Activated CD4-positive, alpha-beta T cell treated with anti-CD3 and anti-CD28 coated beads, Interleukin-2, amount 10 ng/mL, durations not matched to agents 7 days and 5 days (primary cell): ENCODE measurements at regions not wholly inside any gene's neighbourhood (a gene's known extent, or its start where the extent isn't known, plus 50 kb on each side); places are given as distances from the start of the nearest gene placed in this dataset.

Experiments used
- CTCF ChIA-PET: fragments of 350-600 bp; sonication (Branson Sonifier 250); formaldehyde crosslinking; loops from one replicate; lab custom pipeline; 2021; ENCODE audit warnings: antibody characterized with exemption; lab: Charles Lee
- POLR2A ChIA-PET: fragments of 350-600 bp; sonication (Branson Sonifier 250); formaldehyde crosslinking; loops from one replicate; lab custom pipeline; 2021; ENCODE audit warnings: antibody characterized with exemption; lab: Charles Lee
- DNase-seq: peaks from one replicate; pipeline ENCODE4 v3.0.0-alpha.2; 2020
- H3K27ac Mint-ChIP-seq: one replicate; pipeline ENCODE4 v1.8.0; 2021; ENCODE audit warnings: mild to moderate bottlenecking, moderate library complexity, mixed read lengths
- H3K27me3 Mint-ChIP-seq: one replicate; pipeline ENCODE4 v1.8.0; 2021; ENCODE audit warnings: mixed read lengths
- H3K36me3 Mint-ChIP-seq: one replicate; pipeline ENCODE4 v1.8.0; 2021; ENCODE audit warnings: low read depth, mixed read lengths
- H3K4me1 Mint-ChIP-seq: one replicate; pipeline ENCODE4 v1.8.0; 2021; ENCODE audit warnings: mixed read lengths
- H3K4me3 Mint-ChIP-seq: one replicate; pipeline ENCODE4 v1.8.0; 2021; ENCODE audit warnings: mild to moderate bottlenecking, moderate library complexity, mixed read lengths
- H3K9me3 Mint-ChIP-seq: one replicate; pipeline ENCODE4 v1.8.0; 2021; ENCODE audit warnings: mixed read lengths

DNA sequence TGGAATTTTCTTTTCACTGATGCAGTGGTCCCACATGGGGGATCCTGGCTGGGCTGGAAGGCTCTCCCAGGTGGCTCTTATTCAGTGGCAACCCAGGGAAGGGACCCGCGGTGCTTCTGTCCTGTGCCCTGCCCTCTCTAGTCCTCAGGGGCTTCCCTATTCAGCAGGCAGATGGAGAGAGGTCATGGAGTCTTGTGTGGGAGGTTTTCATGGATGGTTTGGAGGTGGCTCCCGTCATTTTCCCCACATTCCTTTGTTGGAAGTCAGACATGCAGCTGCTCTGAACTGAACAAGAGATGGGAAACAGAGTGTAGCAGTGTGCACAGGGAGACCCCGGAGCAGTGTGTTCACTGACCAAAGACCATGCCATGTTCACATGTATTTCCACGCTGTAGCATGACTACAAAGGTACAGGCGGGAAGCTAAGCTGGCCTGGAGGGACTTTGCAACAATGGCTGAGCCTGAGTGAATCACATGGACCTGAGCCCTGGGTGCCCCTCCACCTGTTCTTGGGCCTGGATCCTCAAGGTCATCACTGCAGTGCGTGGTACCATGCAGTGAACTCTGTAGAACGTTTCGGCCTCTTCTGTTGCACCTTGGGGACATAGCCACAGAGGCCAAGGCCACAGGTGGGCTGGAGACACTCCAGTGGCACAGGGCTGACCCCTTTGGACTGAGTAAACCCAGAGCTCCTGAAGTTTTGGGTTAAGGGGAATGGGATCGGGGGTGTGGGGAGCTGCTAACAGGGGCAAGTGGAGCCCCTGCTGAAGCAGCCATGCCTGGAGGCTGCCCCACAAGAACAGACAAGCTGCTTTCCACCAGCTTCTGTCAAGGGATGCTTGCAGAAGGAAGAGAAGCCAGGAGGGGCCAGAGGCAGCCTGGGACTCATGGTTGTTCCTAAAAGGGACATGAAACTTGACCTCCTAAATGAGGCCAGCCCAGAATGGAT is 123.0 kb downstream of the ASB7 start:
- H3K27me3 Mint-ChIP-seq, result no peaks in the 10 kb centered on the region
- no peak overlapping the region for H3K4me3 Mint-ChIP-seq
- ChIA-PET CTCF (no interaction called here), POLR2A (no interaction called here)
- no peaks in the 10 kb centered on the region for H3K4me1 Mint-ChIP-seq
- no peak overlapping the region for H3K27ac Mint-ChIP-seq
- H3K9me3 Mint-ChIP-seq, result no peaks in the 10 kb centered on the region
- no peak for DNase-seq
- no peaks in the 10 kb centered on the region for H3K36me3 Mint-ChIP-seq

DNA sequence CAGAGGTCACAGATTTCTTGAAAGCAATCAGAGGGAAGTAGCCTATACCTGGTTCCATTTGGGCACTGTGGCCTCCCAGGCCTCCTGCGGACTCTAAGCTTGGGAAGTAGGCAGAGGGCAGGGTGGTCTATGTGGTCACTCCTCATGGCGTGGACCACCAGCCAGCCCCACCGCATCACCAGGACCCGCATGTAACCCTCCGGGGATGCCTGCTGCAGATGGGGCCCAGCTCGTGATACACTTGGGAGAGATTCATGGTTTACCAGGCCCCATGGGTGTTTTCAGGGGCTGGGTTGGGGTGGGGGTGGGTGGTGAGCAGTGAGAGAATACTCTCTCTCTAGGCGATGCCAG is 123.7 kb downstream of the ASB7 start:
- Mint-ChIP-seq H3K27ac (no peak overlapping the region), H3K36me3 (no peaks in the 10 kb centered on the region), H3K4me3 (no peak overlapping the region), H3K4me1 (no peaks in the 10 kb centered on the region), H3K9me3 (no peaks in the 10 kb centered on the region), H3K27me3 (no peaks in the 10 kb centered on the region)
- no peak for DNase-seq
- POLR2A ChIA-PET, result no interaction called here
- CTCF ChIA-PET, result no interaction called here

DNA sequence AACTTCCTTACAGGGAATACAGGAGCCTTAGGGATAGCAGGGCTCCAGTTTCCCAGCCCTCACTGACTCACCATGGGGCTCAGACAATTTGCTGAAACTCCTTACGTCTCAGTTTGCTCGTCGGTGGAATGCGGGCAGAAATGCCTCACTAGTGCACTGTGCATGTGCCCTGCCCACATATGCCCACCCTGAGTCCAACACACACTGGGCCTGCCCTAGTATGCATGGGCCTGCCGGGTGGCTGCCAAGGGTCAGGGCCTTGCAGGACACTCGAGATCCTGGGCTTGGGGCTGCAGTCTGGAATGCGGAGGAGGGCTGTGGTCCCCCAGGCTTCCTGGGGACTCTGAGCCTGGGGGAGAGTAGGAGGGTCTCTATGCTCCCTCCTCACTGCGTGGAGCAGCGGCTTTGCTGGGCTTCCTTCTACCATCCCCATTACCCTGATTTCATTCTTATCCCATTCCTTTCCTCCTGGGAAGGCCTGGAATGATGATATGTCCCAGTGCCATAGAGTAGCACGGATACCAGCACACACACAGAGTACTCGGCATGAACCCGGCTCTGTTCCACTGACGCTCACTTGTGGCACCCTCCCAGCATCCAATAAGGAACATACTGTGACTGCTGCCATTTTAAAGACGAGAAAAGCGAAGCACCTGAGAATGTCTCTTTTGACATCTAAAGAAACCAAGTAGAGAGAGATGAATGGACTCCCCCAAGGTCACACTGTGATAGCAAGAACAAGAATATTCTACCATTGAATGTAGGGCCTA is 124.2 kb downstream of the ASB7 start:
- H3K4me3 Mint-ChIP-seq, result no peak overlapping the region
- CTCF ChIA-PET, result no interaction called here
- DNase-seq, result no peak

DNA sequence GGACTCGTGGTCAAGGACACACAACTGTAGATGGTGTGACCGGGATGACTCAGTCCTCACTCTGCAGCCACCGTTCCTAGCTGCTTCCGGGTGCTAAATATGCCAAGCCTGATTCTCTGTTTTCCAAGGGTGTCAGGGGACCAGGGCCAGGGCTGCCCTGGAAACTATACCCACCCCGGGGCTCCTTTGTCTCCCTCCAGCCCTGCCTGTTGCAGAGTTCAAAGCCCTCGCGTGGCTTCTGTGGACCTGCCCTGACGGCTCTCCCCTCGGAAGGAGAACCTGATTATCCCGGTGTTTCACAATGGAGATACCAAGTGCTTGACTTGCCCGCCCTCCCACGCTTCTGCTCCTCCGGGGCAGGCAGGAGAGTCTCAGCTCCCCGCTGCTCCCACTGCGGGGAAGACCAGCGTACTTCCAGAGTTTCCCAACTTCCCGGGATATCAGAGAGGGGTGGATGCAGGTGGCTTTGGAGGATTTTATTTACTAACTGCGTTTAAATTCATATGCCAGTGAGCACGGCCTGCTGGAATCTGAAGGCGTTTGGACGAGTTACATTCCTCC is 125.0 kb downstream of the ASB7 start:
- no peaks in the 10 kb centered on the region for H3K36me3 Mint-ChIP-seq
- no peak overlapping the region for H3K4me3 Mint-ChIP-seq
- ChIA-PET POLR2A (no interaction called here), CTCF (no interaction called here)
- H3K27me3 Mint-ChIP-seq, result no peaks in the 10 kb centered on the region
- no peak overlapping the region for H3K27ac Mint-ChIP-seq
- H3K4me1 Mint-ChIP-seq, result no peaks in the 10 kb centered on the region
- DNase-seq, result no peak
- H3K9me3 Mint-ChIP-seq, result no peaks in the 10 kb centered on the region

More for the DNA sequence above, 124.2 kb downstream of the ASB7 start:
- H3K36me3 Mint-ChIP-seq, result no peaks in the 10 kb centered on the region
- no peak overlapping the region for H3K27ac Mint-ChIP-seq
- no peaks in the 10 kb centered on the region for H3K4me1 Mint-ChIP-seq
- H3K27me3 Mint-ChIP-seq, result no peaks in the 10 kb centered on the region
- no peaks in the 10 kb centered on the region for H3K9me3 Mint-ChIP-seq
- POLR2A ChIA-PET, result no interaction called here

DNA sequence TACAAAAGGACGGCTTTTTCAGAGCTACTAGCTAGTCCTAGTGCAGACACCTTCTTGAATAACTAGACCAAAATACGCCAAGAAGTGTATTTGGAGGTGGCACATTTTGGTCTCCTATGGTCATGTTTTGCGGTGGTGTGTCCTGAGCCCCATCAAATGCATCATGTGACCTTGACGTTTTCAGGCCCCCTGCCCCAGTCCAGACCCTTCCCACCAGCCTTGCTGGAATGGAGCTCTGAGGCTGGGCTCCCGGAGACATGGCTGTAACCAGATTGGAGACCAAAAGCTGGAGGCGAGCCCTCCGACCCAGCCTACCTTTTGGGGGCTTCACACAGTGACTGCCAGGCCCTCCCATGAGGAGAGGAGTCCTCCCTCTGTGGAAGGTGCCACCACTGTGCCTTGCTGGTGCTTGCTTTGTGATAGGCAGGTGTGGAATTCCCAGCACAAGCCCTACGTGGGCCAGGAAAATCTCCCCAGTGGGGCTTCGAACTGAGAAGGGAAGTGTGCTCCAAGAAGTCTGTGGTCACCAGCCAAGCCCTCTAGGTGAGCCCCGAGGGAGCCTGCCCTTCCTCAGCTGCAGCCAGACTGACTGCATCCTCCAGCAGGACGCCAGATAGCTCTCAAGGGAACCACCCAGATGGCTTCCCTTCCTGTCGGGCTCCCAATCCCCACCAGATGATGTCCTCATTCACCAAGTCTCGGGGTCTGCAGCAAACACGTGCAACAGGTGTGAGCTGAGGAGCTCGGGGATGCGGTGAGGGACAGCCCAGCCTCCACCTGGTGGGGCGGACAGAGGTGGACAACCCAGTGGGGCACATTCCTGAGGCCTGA is 126.2 kb downstream of the ASB7 start:
- POLR2A ChIA-PET, result no interaction called here
- no peaks in the 10 kb centered on the region for H3K27me3 Mint-ChIP-seq
- no peaks in the 10 kb centered on the region for H3K36me3 Mint-ChIP-seq
- DNase-seq, result no peak
- H3K27ac Mint-ChIP-seq, result no peak overlapping the region
- H3K9me3 Mint-ChIP-seq, result no peaks in the 10 kb centered on the region
- H3K4me3 Mint-ChIP-seq, result no peak overlapping the region
- H3K4me1 Mint-ChIP-seq, result no peaks in the 10 kb centered on the region
- CTCF ChIA-PET, result no interaction called here

DNA sequence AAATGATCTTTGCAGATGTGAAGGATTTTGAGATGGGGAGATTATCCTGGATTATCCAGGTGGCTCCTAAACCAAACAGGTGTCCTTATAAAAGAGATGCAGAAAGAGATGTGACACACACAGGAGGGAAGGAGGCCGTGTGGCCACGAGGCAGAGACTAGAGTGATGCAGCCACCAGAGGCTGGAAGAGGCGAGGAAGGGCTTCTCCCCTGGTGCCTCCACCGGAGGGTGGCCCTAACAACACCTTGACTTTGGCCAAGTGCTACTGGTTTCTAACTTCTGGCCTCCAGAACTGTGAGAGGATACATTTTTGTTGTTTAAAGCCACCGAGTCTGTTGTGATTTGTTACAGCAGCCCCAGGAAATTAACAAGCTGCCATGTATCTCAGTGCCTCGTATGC is 127.1 kb downstream of the ASB7 start:
- Mint-ChIP-seq H3K27me3 (no peaks in the 10 kb centered on the region), H3K4me3 (no peak overlapping the region), H3K27ac (no peak overlapping the region), H3K9me3 (peaks cover 2% of the 10 kb centered on the region), H3K4me1 (no peaks in the 10 kb centered on the region), H3K36me3 (no peaks in the 10 kb centered on the region)
- DNase-seq, result no peak
- ChIA-PET POLR2A (no interaction called here), CTCF (no interaction called here)

DNA sequence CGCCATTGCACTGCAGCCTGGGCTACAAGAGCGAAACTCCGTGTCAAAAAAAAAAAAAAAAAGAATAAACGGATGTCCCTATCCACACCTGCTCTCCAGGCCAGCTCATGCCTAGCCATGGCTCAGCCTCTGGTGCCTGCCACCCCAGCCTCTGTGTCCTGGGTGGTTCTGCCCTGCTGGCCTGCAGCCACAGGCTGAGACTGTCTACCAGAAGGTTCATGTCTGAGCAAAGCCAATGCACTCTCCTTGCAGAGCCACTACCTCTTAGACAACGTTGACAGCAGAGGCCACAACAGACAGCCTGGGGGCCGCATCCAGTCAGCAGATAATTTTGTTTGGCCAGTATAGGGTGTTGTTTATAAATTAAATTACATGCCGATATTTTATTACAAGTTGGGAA is 127.7 kb downstream of the ASB7 start:
- CTCF ChIA-PET, result no interaction called here
- POLR2A ChIA-PET, result no interaction called here
- no peak for DNase-seq

DNA sequence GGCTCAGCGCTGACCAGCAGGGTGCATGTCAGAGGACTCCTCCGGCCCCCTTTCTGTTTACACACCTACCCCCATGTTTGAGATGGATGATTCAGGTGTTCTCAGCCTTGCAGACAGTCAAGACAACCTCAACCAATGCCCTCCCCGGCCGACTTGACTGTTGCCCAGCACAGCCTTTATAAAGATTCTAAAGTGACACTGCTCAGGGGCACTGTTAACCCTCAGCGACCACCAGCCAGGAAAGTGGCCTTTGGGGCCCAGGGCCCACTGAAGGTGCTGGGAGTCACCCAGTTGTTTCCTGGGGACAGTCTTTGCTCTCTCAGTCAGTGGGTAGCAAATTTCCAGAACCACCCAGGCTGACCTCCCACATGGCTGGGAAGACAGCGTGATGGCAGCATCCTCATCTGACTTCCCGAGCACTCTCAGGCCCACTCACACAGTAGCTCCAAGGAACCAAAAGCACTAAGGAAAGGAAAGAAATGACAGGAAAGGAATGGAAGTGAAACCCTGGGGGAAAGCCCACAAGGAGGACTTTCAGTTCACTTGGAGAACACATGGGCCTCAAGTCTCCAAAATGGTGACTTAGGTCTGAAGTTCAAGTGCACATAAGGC is 128.4 kb downstream of the ASB7 start:
- Mint-ChIP-seq H3K4me1 (no peaks in the 10 kb centered on the region), H3K27me3 (no peaks in the 10 kb centered on the region), H3K36me3 (no peaks in the 10 kb centered on the region), H3K27ac (no peak overlapping the region), H3K9me3 (peaks cover 2% of the 10 kb centered on the region), H3K4me3 (no peak overlapping the region)
- CTCF ChIA-PET, result interaction anchor here (0.6 kb wide), 1 partner anchor 13 kb away, joined by 5 read pairs; no protein-coding TSS in a partner anchor
- POLR2A ChIA-PET, result no interaction called here
- no peak for DNase-seq

More for the DNA sequence above, 127.7 kb downstream of the ASB7 start:
- no peak overlapping the region for H3K4me3 Mint-ChIP-seq
- H3K36me3 Mint-ChIP-seq, result no peaks in the 10 kb centered on the region
- H3K4me1 Mint-ChIP-seq, result no peaks in the 10 kb centered on the region
- no peaks in the 10 kb centered on the region for H3K27me3 Mint-ChIP-seq
- peaks cover 2% of the 10 kb centered on the region for H3K9me3 Mint-ChIP-seq
- H3K27ac Mint-ChIP-seq, result no peak overlapping the region

DNA sequence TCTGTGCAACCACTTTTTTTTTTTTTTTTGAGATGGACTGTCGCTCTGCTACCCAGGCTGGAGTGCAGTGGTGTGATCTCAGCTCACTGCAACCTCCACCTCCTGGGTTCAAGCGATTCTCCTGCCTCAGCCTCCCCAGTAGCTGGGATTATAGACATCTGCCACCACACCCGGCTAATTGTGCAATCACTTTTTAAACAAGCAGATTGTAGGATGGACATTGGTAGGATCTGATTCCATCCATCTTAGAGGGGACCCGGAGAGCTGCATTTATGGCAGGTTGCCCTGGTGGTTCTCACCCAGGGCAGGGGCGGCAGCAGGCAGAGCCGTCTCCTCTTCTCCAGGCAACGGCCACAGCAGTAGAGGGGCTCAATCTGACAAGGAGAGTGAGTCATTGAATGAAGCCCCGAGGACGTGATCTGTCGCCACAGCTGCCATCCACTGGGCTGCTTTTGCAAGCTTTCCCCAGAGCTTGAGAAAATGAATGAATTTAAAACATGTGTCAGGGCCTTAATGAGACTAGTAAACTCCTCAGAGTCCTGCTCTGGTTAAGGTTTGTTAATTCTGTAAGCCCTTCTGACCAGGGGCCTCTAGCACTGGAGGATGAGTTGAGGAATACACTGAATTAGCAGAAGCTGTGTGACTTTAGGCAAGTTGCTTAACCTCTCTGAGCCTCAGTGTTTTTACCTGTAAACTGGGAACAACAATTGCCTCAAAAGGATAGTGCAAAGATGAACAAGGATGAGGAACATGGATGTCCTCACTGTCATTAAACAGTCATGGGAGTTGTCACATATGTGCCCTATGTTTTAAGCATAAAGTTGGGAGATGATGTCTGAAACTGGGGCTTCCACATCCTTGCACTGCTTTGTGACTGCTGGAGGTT is 129.1 kb downstream of the ASB7 start:
- no peaks in the 10 kb centered on the region for H3K27me3 Mint-ChIP-seq
- ChIA-PET CTCF (interaction anchor here (0.6 kb wide), 1 partner anchor 14 kb away, joined by 5 read pairs; no protein-coding TSS in a partner anchor), POLR2A (no interaction called here)
- H3K27ac Mint-ChIP-seq, result no peak overlapping the region
- no peak for DNase-seq
- H3K9me3 Mint-ChIP-seq, result peaks cover 2% of the 10 kb centered on the region
- no peaks in the 10 kb centered on the region for H3K36me3 Mint-ChIP-seq
- no peak overlapping the region for H3K4me3 Mint-ChIP-seq
- no peaks in the 10 kb centered on the region for H3K4me1 Mint-ChIP-seq

DNA sequence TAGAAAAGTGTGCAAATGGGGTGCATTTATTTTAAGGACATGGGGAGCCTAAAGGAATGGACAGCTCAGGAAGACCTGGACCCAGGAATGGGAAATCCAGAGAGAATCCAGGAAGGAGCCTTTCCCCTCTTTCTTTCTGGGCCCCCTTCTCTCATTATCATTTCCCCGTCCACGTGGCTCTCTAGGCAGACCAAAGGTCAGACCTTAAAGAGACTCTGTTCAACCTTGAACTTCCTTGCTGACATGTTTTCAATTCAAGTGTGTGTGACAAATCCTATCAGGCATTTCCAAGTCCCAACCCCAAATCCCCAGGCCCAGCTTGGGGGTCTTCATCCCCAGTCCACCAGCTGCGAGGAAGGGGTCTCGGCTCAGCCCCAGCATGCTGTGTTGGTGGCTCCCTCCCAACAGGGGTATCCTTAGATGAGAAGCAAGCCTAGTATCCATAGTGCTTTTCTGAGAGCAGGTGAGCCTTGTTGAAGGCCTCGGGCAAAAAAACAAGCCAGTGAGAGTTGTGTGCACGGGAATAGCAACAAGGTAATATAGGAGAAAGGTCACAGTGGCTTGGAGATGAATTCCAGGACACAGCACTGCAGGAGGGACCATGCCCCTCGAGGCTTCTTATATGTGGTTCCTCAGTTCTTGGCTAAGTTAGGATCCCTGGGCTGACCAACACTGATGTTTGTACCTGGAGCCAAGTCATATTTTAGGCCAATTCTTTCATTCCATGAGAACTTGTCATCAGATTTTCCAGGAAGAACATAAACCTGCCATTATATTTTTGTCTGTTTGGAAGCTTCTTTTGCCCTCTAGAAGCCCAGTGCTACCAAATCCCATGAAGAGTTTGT is 130.0 kb downstream of the ASB7 start:
- Mint-ChIP-seq H3K9me3 (peaks cover 2% of the 10 kb centered on the region), H3K4me1 (no peaks in the 10 kb centered on the region), H3K36me3 (no peaks in the 10 kb centered on the region), H3K27ac (no peak overlapping the region), H3K4me3 (no peak overlapping the region), H3K27me3 (no peaks in the 10 kb centered on the region)
- ChIA-PET POLR2A (no interaction called here), CTCF (no interaction called here)
- no peak for DNase-seq
